Kidney (tissue), 13 donors: ENCODE measurements at regions not wholly inside any gene's neighbourhood (a gene's known extent, or its start where the extent isn't known, plus 50 kb on each side); places are given as distances from the start of the nearest gene placed in this dataset.

Source experiments
- DNase-seq, 5 donors: peaks; one replicate each; pipeline ENCODE4 v3.0.0-alpha.2; 2013 to 2020
- FAIRE-seq: peaks from 2 replicates; lab custom pipeline; 2012; peaks lifted over from hg19 to GRCh38; lab: Jason Lieb, UNC
- H3K27ac ChIP-seq, 2 donors: one replicate each; pipeline ENCODE4 v1.7.0; 2013; ENCODE audit warnings: low read depth in 2 of 2, low read length in 2 of 2, inconsistent platforms in 1 of 2
- H3K27me3 ChIP-seq: one replicate; pipeline ENCODE4 v1.7.1; 2013; ENCODE audit warnings: low read length, inconsistent platforms; ENCODE audit not compliant: control insufficient read depth, insufficient read depth
- H3K36me3 ChIP-seq, 3 donors: one replicate each; pipeline versions ENCODE4 v1.7.0 to v1.7.1; 2013; ENCODE audit warnings: low read length in 3 of 3, control low read depth in 1 of 3, inconsistent platforms in 1 of 3; ENCODE audit not compliant: insufficient read depth in 3 of 3, control insufficient read depth in 2 of 3
- H3K4me1 ChIP-seq, 3 donors: one replicate each; pipeline versions ENCODE4 v1.7.0 to v1.7.1; 2013; ENCODE audit warnings: low read length in 3 of 3, inconsistent platforms in 1 of 3, low read depth in 1 of 3; ENCODE audit not compliant: control insufficient read depth in 2 of 3, insufficient read depth in 2 of 3
- H3K4me3 ChIP-seq, 3 donors: one replicate each; pipeline versions ENCODE4 v1.7.0 to v1.8.1; 2013; ENCODE audit warnings: low read length in 3 of 3, control low read depth in 1 of 3, inconsistent platforms in 1 of 3
- H3K9ac ChIP-seq, 3 donors: one replicate each; pipeline versions ENCODE4 v1.7.0 to v1.7.1; 2013; ENCODE audit warnings: low read length in 3 of 3, control low read depth in 1 of 3, inconsistent platforms in 1 of 3
- H3K9me3 ChIP-seq, 3 donors: one replicate each; pipeline versions ENCODE4 v1.7.0 to v1.7.1; 2013; ENCODE audit warnings: low read length in 3 of 3, control low read depth in 1 of 3, inconsistent platforms in 1 of 3; ENCODE audit not compliant: control insufficient read depth in 2 of 3, insufficient read depth in 1 of 3
- CTCF ChIP-seq: IDR thresholded peaks from 3 replicates; pipeline ENCODE4 v1.5.1; 2012; ENCODE audit warnings: mild to moderate bottlenecking, moderate library complexity, borderline replicate concordance; ENCODE audit not compliant: insufficient read depth; ENCODE audit errors: extremely low read depth
- intact Hi-C: fragments of 100-400 bp; cut with DNase I; formaldehyde crosslinking; loops from one replicate; pipeline ENCODE4 v1.11.1; 2022
- donor health status: control.
- donor health status: control.
- donor health status: control.
- donor health status: control.
- donor health status: control.
- donor health status: DM: yes; HTN: yes; CAD: no.
- donor health status: Normal renal cell carcinoma (clear cell type).

GRCh38 chr5:57761513-57761912 is 278.9 kb upstream of the ACTBL2 start:
- no peak for TF ChIP-seq CTCF
- no peak for FAIRE-seq
- no peaks in the 10 kb centered on the region for H3K4me1 ChIP-seq
- intact Hi-C loops, result no loop called here
- no peak overlapping the region for H3K4me3 ChIP-seq
- H3K9me3 ChIP-seq, result no peaks in the 10 kb centered on the region
- H3K9ac ChIP-seq, result no peak overlapping the region
- no peak for DNase-seq
- H3K27me3 ChIP-seq, result no peaks in the 10 kb centered on the region
- no peak overlapping the region for H3K27ac ChIP-seq
- no peaks in the 10 kb centered on the region for H3K36me3 ChIP-seq

- H3K4me3 ChIP-seq, result no peak overlapping the region
- intact Hi-C loops, result no loop called here
- FAIRE-seq, result no peak
Measured at GRCh38 chr5:57754616-57755015, 272.0 kb upstream of the ACTBL2 start.

GRCh38 chr5:57753446-57753845 is 270.8 kb upstream of the ACTBL2 start:
- Histone ChIP-seq H3K9me3 (no peaks in the 10 kb centered on the region), H3K4me1 (no peaks in the 10 kb centered on the region), H3K9ac (no peak overlapping the region), H3K36me3 (no peaks in the 10 kb centered on the region), H3K27ac (no peak overlapping the region), H3K4me3 (no peak overlapping the region), H3K27me3 (no peaks in the 10 kb centered on the region)
- TF ChIP-seq CTCF, result no peak
- intact Hi-C loops, result no loop called here
- FAIRE-seq (no peak), DNase-seq (no peak)

More at GRCh38 chr5:57754616-57755015, 272.0 kb upstream of the ACTBL2 start:
- DNase-seq, result no peak
- no peak for TF ChIP-seq CTCF
- H3K9me3 ChIP-seq, result no peaks in the 10 kb centered on the region
- H3K4me1 ChIP-seq, result no peaks in the 10 kb centered on the region
- no peaks in the 10 kb centered on the region for H3K27me3 ChIP-seq
- no peak overlapping the region for H3K9ac ChIP-seq
- no peak overlapping the region for H3K27ac ChIP-seq
- no peaks in the 10 kb centered on the region for H3K36me3 ChIP-seq

- no peaks in the 10 kb centered on the region for H3K27me3 ChIP-seq
- DNase-seq (no peak), FAIRE-seq (no peak)
- no peak overlapping the region for H3K27ac ChIP-seq
- H3K9ac ChIP-seq, result no peak overlapping the region
- no peaks in the 10 kb centered on the region for H3K36me3 ChIP-seq
- intact Hi-C loops, result no loop called here
- H3K4me3 ChIP-seq, result no peak overlapping the region
- no peak for TF ChIP-seq CTCF
- no peaks in the 10 kb centered on the region for H3K4me1 ChIP-seq
- no peaks in the 10 kb centered on the region for H3K9me3 ChIP-seq
Measured at GRCh38 chr5:57751710-57752109, 269.1 kb upstream of the ACTBL2 start.
